ENCODE measurements at regions not wholly inside any gene's neighbourhood (a gene's known extent, or its start where the extent isn't known, plus 50 kb on each side); places are given as distances from the start of the nearest gene placed in this dataset.

- Histone ChIP-seq H3K27me3 (no peaks in the 10 kb centered on the region), H2AFZ (no peak overlapping the region), H3K79me2 (no peaks in the 10 kb centered on the region), H3K4me1 (ENCODE audit: insufficient read depth) (no peaks in the 10 kb centered on the region), H3K4me3 (no peak overlapping the region), H3K4me2 (no peak overlapping the region), H3K27ac (no peak overlapping the region), H3K36me3 (replicated peaks; ENCODE audit: insufficient read depth, low read depth) (no peaks in the 10 kb centered on the region), H4K20me1 (ENCODE audit: insufficient read depth, poor library complexity, severe bottlenecking) (no peaks in the 10 kb centered on the region), H3K9me2 (replicated peaks; ENCODE audit: insufficient read depth) (no peaks in the 10 kb centered on the region), H3K9me3 (ENCODE audit: low read depth) (no peaks in the 10 kb centered on the region)
- no peak for TF ChIP-seq EZH2 (IDR thresholded peaks at IDR 0.05; ENCODE audit: borderline replicate concordance)
- WGBS (ENCODE audit: low lambda C conversion rate, missing lambda C conversion rate): 57% methylated on average over 2 of the region's 2 CpGs
- DNase-seq (ENCODE audit: low spot score): no peak
These were observed 1385.6 kb upstream of the SLC39A10 start for GRCh38 chr2:194271293-194271961.

- no peaks in the 10 kb centered on the region for H3K4me1 ChIP-seq (ENCODE audit: insufficient read depth)
- no peaks in the 10 kb centered on the region for H3K79me2 ChIP-seq
- DNase-seq (ENCODE audit: low spot score): no peak
- TF ChIP-seq CTCF (IDR thresholded peaks at IDR 0.05; ENCODE audit: poor library complexity): no peak
- no peak for TF ChIP-seq EZH2phosphoT487 (IDR thresholded peaks at IDR 0.05; ENCODE audit: low read depth, severe bottlenecking, unreplicated experiment)
- no peak for TF ChIP-seq EZH2 (IDR thresholded peaks at IDR 0.05; ENCODE audit: borderline replicate concordance)
- H3K4me3 ChIP-seq: no peak overlapping the region
- no peaks in the 10 kb centered on the region for H3K9me3 ChIP-seq (ENCODE audit: low read depth)
- H3K4me2 ChIP-seq: no peak overlapping the region
- no peaks in the 10 kb centered on the region for H3K36me3 ChIP-seq (replicated peaks; ENCODE audit: insufficient read depth, low read depth)
- H3K27ac ChIP-seq: no peak overlapping the region
- no peaks in the 10 kb centered on the region for H3K9me2 ChIP-seq (replicated peaks; ENCODE audit: insufficient read depth)
- H3K27me3 ChIP-seq: no peaks in the 10 kb centered on the region
- no peak overlapping the region for H2AFZ ChIP-seq
- H4K20me1 ChIP-seq (ENCODE audit: insufficient read depth, poor library complexity, severe bottlenecking): no peaks in the 10 kb centered on the region
These were observed 1386.4 kb upstream of the SLC39A10 start for GRCh38 chr2:194270648-194271047.

- H3K9me3 ChIP-seq (ENCODE audit: low read depth): no peaks in the 10 kb centered on the region
- H2AFZ ChIP-seq: no peak overlapping the region
- WGBS (ENCODE audit: low lambda C conversion rate, missing lambda C conversion rate): 83% methylated on average over 6 of the region's 7 CpGs
- H3K9me2 ChIP-seq (replicated peaks; ENCODE audit: insufficient read depth): no peaks in the 10 kb centered on the region
- H3K79me2 ChIP-seq: no peaks in the 10 kb centered on the region
- H3K4me2 ChIP-seq: no peak overlapping the region
- H3K36me3 ChIP-seq (replicated peaks; ENCODE audit: insufficient read depth, low read depth): no peaks in the 10 kb centered on the region
- H3K4me3 ChIP-seq: no peak overlapping the region
- DNase-seq (ENCODE audit: low spot score): no peak
- H4K20me1 ChIP-seq (ENCODE audit: insufficient read depth, poor library complexity, severe bottlenecking): no peaks in the 10 kb centered on the region
- no peaks in the 10 kb centered on the region for H3K27me3 ChIP-seq
- no peaks in the 10 kb centered on the region for H3K4me1 ChIP-seq (ENCODE audit: insufficient read depth)
- H3K27ac ChIP-seq: no peak overlapping the region
- TF ChIP-seq CTCF (IDR thresholded peaks at IDR 0.05; ENCODE audit: poor library complexity) (no peak), EZH2phosphoT487 (IDR thresholded peaks at IDR 0.05; ENCODE audit: low read depth, severe bottlenecking, unreplicated experiment) (no peak), EZH2 (IDR thresholded peaks at IDR 0.05; ENCODE audit: borderline replicate concordance) (no peak)
These were observed 1392.4 kb upstream of the SLC39A10 start for GRCh38 chr2:194264586-194264985.

GRCh38 chr2:194260185-194260584 is 1396.8 kb upstream of the SLC39A10 start:
- Histone ChIP-seq H3K79me2 (no peaks in the 10 kb centered on the region), H3K4me3 (no peak overlapping the region), H2AFZ (no peak overlapping the region), H3K36me3 (replicated peaks; ENCODE audit: insufficient read depth, low read depth) (no peaks in the 10 kb centered on the region), H3K4me1 (ENCODE audit: insufficient read depth) (no peaks in the 10 kb centered on the region), H3K4me2 (no peak overlapping the region), H3K27me3 (no peaks in the 10 kb centered on the region), H4K20me1 (ENCODE audit: insufficient read depth, poor library complexity, severe bottlenecking) (no peaks in the 10 kb centered on the region), H3K9me3 (ENCODE audit: low read depth) (no peaks in the 10 kb centered on the region), H3K9me2 (replicated peaks; ENCODE audit: insufficient read depth) (no peaks in the 10 kb centered on the region), H3K27ac (no peak overlapping the region)
- 86% methylated on average over 1 of the region's 1 CpG for WGBS (ENCODE audit: low lambda C conversion rate, missing lambda C conversion rate)
- DNase-seq (ENCODE audit: low spot score): no peak
- TF ChIP-seq CTCF (IDR thresholded peaks at IDR 0.05; ENCODE audit: poor library complexity) (no peak), EZH2phosphoT487 (IDR thresholded peaks at IDR 0.05; ENCODE audit: low read depth, severe bottlenecking, unreplicated experiment) (no peak), EZH2 (IDR thresholded peaks at IDR 0.05; ENCODE audit: borderline replicate concordance) (no peak)

Measured in hepatocyte (in vitro differentiated cells).